ENCODE measurements at regions not wholly inside any gene's neighbourhood (a gene's known extent, or its start where the extent isn't known, plus 50 kb on each side); places are given as distances from the start of the nearest gene placed in this dataset.

DNA sequence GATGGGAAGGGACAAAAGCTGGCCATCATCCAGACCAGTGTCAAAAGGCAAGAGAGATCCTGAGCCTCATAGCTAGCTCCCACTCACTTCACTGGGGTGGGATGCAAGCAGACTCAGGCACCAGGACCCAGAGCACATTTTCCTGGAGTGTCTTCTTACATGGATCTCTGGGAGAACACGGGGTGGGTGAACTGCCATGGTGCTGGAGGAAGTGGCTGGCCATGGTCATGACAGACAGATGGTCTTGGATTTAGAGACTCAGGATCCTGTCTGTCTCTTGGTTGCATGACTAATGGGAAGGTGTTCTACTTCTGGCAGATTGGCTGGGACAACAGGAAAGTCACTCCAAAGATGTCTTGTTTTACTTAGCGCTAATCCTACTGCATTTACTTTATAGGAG is 311.5 kb downstream of the ATP23 start:
- no peaks in the 10 kb centered on the region; the same call in 1 of the 2 replicates for H3K27me3 ChIP-seq (ENCODE audit: control insufficient read depth, insufficient read depth, low read length)
- no peak overlapping the region for H3K27ac ChIP-seq (ENCODE audit: insufficient read depth, low read length)
- no TSS peak for BruUV-seq (replicated peaks)
- POLR2A ChIA-PET (ENCODE audit: unreplicated experiment): no interaction called here
- DNase-seq (no peak), ATAC-seq (ENCODE audit: low read depth) (no peak)
- H3K4me2 ChIP-seq (ENCODE audit: low read depth, low read length): no peak overlapping the region
- no peak overlapping the region for H3K4me3 ChIP-seq (ENCODE audit: insufficient read depth, low read depth, low read length)
- no peaks in the 10 kb centered on the region for H3K79me1 ChIP-seq (ENCODE audit: low read depth in 1 of 2, low read length in 2 of 2)
- H4K20me1 ChIP-seq (ENCODE audit: insufficient read depth, low read length): no peaks in the 10 kb centered on the region
- no peak for TF ChIP-seq MXI1 (IDR thresholded peaks at IDR 0.05; ENCODE audit: borderline replicate concordance, low read depth, low read length)
- H4K91ac ChIP-seq (ENCODE audit: insufficient read depth, low read depth, low read length): no peak overlapping the region
- H3K4me1 ChIP-seq (ENCODE audit: control insufficient read depth, insufficient read depth, low read length): no peaks in the 10 kb centered on the region
- H2AK5ac ChIP-seq (ENCODE audit: low read depth, low read length): no peak overlapping the region
- no peak overlapping the region; the same call in 1 of the 2 replicates for H3K14ac ChIP-seq (replicated peaks; ENCODE audit: low read depth, low read length)
- no peak overlapping the region for H2BK20ac ChIP-seq (ENCODE audit: low read depth, low read length)
- H2AFZ ChIP-seq (replicated peaks; ENCODE audit: low read length, poor library complexity): no peak overlapping the region
- no peak overlapping the region for H3K23ac ChIP-seq (ENCODE audit: low read depth, low read length)
- H3K4ac ChIP-seq (ENCODE audit: low read depth, low read length): no peak overlapping the region
- no peak overlapping the region for H4K8ac ChIP-seq (ENCODE audit: low read depth in 2 of 2, low read length in 2 of 2)
- H2AK9ac ChIP-seq (replicated peaks; ENCODE audit: low read depth, low read length, poor library complexity): no peak overlapping the region
- no peaks in the 10 kb centered on the region for H3K9me3 ChIP-seq (ENCODE audit: control insufficient read depth, insufficient read depth, low read length)
- no peak overlapping the region for H4K5ac ChIP-seq (ENCODE audit: low read depth, low read length)
- H3K18ac ChIP-seq (ENCODE audit: low read depth, low read length): no peak overlapping the region
- in situ Hi-C loops (cut with MboI; ENCODE audit: low sequenced_read_pairs) (no loop called here), intact Hi-C loops (cut with micrococcal nuclease) (no loop called here), dilution Hi-C loops (cut with HindIII; ENCODE audit: low sequenced_read_pairs, unreplicated experiment) (no loop called here)
- no peak overlapping the region for H3K56ac ChIP-seq (ENCODE audit: extremely low read depth, insufficient read depth, low read length)
- H2BK15ac ChIP-seq (ENCODE audit: low read depth, low read length): no peak overlapping the region
- no peak overlapping the region for H2BK5ac ChIP-seq (ENCODE audit: low read depth, low read length, poor library complexity, severe bottlenecking)
- H3K9me1 ChIP-seq (ENCODE audit: insufficient read depth, low read length): no peaks in the 10 kb centered on the region
- H3K36me3 ChIP-seq (ENCODE audit: control insufficient read depth, insufficient read depth, low read length): no peaks in the 10 kb centered on the region
- no CpG with 5 or more reads among the region's 2 CpGs for WGBS, 2 experiments (ENCODE audit: extremely low coverage in 2 of 2, insufficient read length in 1 of 2)
- no peak overlapping the region for H2BK120ac ChIP-seq (ENCODE audit: low read depth, low read length)
- no peak overlapping the region for H3K9ac ChIP-seq (ENCODE audit: low read depth, low read length)
- CTCF ChIA-PET: no interaction called here
